Endothelial cell of umbilical vein (primary cell): ENCODE measurements at regions not wholly inside any gene's neighbourhood (a gene's known extent, or its start where the extent isn't known, plus 50 kb on each side); places are given as distances from the start of the nearest gene placed in this dataset.

Experiments
- CTCF ChIP-seq, 2 donors: IDR thresholded peaks; 1 replicate in 1 of 2; 2 replicates in 1 of 2; pipeline ENCODE4 v1.5.1; 2011; ENCODE audit warnings: low read length in 2 of 2, mild to moderate bottlenecking in 2 of 2, moderate library complexity in 2 of 2, control low read depth in 1 of 2, inconsistent platforms in 1 of 2, low read depth in 1 of 2; ENCODE audit not compliant: insufficient read depth in 1 of 2; ENCODE audit errors: extremely low read depth in 1 of 2
- POLR2AphosphoS5 ChIP-seq: IDR thresholded peaks from 2 replicates; pipeline ENCODE4 v1.6.1; 2012; ENCODE audit warnings: low read depth, mild to moderate bottlenecking, control low read depth, low read length, moderate library complexity; ENCODE audit not compliant: insufficient read depth

DNA sequence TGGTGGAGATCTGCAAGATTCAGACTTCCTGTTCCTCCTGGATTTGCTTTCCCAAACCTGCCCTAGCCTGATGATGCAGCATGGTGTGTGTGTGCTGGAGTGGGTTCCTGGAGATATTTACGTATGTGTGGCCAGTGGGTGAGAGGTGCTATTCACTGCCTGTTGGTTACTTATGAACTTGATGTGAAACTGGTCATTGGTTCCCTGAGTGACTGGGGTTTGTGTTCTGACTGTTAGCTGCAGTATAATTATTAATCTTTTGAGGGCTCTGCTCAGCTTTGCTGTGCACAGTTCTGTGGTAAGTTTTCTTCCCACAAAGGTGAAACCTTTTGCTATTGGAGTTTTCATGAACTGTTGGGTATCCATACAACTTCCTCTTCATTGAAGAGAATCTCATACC lies 541.8 kb upstream of the FBXO33 start:
- TF ChIP-seq CTCF (IDR thresholded peaks at IDR 0.05; ENCODE audit: extremely low read depth in 1 of 2, insufficient read depth in 1 of 2, low read depth in 1 of 2, low read length in 2 of 2) (no peak), POLR2AphosphoS5 (no peak)
